HG02884 (cell line): ENCODE measurements at regions not wholly inside any gene's neighbourhood (a gene's known extent, or its start where the extent isn't known, plus 50 kb on each side); places are given as distances from the start of the nearest gene placed in this dataset.

Experiments used
- ATAC-seq: cut with Tn5 transposase; IDR thresholded peaks from one replicate; pipeline ENCODE4 v1.9.1; 2021; ENCODE audit warnings: mild to moderate bottlenecking, moderate library complexity; ENCODE audit not compliant: unreplicated experiment

DNA sequence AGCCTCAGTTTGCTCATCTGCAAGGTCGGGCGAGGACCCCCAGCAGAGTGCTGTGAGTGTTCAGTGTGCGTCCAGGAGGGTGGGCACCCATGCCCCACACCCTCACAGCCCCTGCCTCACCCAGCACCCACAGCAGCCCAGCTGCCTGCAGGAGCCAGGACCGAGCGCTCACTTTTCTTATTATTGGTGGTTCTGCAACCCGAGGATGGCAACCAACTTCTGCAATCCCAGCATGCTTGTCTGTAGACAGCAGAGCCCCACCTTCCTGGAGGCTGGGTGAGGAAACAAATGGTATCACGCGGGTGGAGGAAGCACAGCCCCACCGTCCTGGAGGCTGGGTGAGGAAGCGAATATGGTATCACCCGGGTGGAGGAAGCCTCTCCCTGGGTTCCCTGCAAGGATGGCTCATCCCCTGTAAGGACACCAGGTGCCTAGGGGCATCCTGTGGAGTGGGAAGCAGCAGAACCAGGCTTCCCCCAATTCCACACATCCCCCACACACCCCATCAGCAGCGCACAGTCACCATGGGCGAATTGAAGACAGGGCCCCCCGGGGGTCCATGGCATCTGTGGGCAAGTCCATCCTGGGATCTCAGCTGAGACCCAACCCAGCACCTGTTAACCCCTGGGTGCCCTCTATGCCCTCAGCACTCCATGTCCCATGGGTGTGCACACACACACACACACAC is 220.5 kb upstream of the RAB6C start:
- ATAC-seq: no peak

DNA sequence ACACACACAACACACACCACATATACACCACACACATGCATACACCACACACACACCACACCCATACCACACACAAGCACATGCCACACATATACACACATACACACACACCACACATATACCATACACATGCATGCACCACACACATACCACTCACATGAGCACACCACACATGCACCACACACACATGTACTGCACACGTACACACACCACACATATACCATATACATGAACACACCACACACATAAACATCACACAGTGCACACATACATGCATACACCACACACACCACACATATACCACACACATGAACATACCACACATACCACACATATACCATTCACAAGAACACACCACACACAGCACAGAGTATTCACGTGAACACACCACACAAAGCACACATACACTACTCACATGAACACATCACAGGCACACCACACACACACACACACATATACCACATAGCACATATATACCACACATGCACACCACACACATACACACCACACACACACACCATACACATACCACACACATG is 219.9 kb upstream of the RAB6C start:
- no peak for ATAC-seq

DNA sequence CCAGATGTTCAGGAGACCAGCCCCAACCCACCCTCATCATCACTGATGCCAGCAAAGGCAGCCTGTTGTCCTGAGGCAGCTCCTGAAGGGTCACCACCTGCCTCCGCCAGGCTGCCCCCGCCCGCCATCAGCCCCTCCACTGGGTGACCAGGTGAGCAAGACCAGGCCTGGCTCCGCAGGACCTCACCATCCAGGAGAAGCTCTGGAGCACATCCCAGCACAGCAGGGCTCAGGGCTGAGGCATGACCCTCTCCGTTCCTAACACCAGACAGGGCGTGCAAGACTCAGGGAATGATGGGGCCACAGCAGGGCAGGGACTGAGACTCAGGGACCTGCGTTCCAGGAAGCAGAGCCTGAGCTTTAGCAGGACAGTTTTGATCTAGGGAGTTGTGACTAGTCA is 218.8 kb upstream of the RAB6C start:
- no peak for ATAC-seq

DNA sequence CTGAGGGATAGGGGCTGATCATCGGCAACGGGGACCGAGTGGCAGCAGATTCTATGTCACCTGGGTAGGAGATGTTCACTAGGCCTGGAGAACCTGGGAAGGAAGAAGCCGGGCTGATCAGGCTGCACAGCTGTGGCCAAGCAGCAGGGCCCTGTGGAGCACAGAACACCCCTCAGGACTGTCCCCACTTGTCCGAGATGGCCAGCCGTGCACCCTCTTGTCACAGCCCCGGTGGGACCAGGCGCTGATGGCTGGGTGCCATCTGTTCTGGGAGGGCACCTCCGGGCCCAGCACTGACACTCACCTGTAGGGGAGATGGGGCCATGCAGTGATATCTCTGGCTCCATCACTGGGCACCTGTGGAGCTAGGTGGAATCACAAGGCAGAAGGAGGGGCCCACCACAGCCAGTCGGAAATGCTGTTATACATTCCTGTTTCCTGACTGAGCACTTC is 217.9 kb upstream of the RAB6C start:
- ATAC-seq: no peak

DNA sequence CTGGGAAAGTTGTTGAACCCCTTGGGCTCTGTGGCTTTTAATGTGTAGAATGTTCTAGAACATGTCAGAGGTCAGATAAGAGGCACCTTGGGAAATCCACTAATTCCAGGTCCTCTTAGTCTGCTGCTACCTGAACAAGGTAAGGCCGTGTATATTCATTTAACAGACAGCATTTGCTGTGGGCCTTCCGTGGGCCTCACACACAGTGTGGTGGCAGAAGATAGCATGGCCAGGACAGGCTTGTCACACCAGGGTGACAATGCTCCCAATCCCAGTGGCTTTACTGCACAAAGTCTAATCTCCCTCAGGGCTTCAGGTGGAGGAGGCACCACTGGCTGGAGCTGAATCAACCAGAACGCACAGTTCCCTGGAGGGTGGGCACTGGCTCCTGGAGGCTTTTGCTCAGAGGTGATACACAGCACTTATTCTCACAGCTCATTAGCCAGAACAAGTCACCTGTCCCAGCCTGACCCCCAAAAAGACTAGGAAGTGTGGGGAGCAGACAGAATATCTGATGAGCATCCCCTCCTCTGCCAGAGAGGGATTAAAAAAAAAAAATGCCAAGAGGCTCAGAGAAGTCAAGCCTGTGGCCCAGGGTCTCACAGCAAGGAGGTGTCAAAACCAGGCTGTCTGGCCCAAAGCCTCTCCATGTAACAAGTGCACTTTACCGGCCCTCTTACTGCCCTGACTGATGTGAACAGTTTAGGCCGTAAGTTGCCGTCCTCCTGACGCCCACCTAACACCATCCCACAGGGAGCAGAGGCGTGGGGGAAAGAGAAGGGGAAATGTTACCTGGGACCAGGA is 216.9 kb upstream of the RAB6C start:
- no peak for ATAC-seq

DNA sequence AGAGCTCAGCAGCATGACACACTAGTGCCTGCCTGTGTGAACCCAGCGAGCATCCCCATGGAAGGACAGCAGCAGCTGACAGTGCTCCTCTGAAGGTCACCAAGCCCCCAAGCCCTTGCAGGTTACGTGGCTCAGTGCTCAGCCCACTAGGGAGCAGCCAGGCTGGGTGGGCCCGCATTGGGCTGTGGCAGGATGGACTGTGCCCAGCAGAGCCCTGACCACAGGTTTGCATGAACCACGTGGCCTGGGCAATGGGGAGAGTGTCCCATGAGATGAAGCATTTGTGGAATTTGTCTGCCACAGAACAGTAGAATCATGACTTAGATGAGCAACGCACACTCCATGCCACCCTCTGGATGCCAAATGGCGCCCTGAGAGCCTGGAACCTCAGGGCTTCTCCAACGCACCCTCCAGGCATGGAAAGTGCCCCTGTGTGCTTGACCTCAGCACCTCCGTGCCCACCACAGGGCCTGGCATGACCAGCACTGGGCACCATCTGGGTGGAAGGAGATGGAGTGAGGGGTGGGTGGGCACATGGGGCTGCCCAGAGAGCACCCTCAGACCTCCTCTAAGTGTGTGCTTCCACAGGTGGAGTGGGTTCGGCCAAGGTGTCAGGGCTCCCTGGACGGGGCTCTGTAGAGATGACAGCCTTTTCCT is 216.1 kb upstream of the RAB6C start:
- no peak for ATAC-seq

DNA sequence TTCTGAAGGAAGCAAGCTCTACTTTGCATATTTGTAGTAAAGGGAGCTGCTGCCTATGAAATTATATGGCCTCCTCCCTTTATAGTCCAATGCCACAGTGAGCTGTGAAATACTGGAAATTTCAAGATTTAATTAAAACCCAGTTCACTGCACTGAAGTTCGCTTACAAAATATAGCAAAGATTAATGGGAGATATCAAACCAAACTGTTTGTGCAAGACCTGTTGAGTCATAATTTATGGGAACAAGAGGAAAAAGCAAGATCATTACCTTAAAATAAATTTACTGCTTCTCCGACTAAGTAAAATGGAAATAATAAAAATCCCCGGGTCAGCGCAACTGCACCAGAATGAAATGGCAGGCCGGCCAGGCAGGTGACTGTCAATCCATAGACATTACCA is 215.5 kb upstream of the RAB6C start:
- no peak for ATAC-seq

DNA sequence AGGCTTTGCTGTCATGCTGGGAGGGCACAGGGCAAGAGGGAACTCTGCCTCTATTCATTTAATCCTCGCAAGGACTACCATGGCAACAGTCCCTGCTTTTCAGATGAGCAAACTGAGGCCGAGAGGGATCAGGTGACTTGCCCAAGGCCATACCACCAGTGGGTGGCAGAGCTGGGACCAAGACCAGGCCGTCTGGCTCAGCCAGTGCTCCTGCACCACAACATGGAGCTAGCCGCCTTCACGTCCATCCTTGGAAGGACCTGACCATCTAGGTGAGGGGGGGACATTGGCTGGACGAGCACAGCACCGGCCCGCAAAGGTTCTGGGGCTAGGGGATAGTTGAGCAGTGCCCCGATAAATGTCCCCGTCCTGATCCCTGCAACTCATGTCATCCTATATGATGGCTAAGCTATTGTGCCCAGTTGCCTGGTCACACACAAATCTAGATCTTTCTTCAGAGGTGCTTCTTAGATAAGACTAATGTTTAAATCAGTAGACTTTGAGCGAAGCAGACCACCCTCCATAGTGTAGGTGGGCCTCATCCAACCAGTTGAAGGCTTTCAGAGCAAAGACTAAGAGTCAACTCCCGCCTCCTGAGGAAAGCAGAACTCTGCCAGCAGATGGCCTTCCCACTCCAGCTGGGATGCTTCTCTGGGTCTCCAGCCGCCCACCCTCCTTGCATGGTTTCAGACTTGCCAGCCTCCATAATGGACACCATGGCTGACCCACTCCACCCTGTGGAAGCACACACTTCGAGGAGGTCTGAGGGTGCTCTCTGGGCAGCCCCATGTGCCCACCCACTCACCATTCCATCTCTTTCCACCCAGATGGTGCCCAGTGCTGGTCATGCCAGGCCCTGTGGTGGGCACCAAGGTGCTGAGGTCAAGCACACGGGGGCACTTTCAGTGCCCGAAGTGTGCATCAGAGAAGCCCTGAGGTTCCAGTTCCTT is 214.8 kb upstream of the RAB6C start:
- no peak for ATAC-seq

DNA sequence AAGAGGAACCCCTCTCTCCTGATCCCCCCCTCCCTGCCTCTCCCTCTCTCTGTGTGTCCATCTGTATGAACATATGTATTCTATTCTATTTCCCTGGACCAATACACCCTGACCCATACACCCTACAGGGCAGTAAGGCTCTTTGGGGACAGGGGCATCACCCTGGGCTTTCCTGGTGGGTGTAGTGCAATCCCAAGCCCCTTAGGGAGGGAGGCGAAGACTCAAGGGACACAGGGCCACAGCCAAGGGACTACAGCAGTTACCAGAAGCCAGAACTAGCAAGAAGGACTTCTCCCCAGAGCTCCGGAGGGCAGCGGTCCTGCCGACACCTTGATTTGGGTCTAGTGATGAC is 214.2 kb upstream of the RAB6C start:
- no peak for ATAC-seq

DNA sequence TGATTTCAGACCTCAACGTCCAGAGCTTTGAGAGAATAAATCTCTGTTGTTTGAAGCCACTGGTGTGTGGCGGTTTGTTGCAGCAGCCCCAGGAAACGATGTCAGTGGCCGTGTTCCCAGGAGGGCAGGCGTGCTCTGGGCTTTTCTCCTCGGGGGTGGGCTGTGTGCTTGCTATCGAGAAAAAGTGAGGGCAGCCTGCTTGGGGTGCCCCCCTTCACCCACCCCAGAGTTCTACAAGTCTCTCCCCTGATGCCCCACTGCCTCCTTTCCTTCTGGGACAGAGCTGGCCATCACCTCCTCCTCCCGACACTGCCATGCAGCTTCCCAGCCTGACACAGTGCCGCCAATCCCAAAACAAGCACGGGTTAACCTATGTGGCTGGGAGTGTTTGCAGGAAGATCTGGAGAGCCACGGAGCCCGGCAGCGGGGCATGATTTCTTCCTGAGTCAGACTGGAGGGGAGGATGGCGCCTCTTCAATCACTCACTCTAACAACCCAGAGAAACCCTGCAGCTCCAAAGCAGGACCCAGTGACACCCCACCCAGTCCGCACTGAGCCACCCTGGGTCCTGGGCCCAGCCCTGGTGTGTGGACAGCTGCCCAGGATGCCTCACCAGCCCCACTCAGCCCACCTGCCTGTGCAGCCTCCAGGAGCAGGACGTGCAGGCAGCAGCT is 213.7 kb upstream of the RAB6C start:
- no peak for ATAC-seq

DNA sequence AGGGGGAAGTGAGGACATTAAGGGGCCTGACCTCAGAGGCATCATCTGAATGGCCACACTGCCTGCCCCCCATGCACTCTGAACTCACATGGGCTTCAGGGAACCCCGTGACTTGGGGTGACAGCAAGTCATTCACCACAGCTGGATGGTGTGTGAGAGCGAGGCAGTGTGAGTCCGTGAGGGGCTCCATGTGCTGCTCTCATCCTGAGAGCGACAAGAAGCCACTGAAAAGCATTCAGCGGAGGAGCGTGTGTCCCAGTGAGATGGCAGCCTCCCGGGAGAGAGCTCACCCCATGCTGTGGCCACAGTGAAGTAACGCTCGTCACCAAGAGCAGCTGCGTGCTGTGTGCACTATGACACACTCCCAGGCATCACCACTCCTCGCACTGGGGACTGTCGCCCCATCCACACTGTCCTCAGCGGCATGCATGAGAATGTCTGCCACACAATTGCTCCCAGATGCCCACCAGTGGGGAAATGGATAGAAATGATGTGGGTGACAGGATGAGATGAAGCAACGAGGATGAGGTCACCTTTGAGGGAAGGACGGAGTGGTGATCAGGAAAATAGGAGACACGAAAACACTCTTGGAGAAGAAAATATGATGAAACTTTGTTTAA is 213.0 kb upstream of the RAB6C start:
- no peak for ATAC-seq

DNA sequence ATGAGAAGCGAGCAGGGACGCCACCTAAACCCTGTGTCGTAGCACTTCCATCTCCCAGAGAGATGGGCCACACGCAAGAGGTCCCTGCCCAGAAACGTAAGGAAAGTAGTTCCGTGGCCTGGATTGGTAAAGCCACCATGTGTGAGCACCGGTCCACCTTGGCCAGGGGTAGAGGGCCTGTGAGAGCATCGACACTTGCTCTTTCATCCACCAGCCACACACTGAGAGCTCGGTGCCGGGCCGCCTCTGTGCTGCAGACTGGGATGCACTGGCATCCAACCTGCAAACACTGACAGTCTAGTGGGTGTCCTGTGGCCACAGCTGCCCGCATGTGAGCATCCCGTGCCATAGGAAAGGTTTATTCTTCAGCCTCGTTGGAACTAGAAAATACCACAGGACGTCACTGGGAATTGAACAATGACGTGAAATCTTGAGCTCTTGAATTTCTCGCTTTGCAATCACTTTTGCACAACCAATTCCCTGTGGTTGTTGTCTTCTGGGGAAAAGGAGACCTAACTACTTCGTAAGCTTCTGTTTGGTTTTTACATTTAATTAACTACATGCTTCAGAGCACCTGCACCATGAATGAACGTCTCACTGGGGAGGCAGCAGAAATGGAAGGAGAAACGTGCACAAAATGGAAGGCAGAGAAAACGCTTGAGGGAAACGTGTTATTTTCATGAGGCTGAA is 212.0 kb upstream of the RAB6C start:
- ATAC-seq: no peak

DNA sequence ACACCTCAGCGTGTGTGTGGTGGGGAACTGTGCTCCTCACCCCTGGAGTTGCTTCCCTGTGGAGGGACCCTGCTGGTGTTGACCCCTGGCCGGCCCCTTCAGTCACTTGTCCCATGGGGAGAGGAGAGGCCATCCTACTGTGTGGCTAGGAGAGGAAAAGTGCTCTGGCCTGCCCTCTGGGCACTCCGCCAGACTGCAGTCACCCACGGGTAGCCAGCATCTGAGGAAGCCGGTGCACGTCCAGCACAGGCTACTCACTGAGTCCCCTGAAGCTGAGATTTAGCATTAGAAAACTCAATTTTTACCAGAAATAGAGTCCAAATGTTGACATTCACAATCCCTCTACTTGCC is 211.5 kb upstream of the RAB6C start:
- no peak for ATAC-seq

DNA sequence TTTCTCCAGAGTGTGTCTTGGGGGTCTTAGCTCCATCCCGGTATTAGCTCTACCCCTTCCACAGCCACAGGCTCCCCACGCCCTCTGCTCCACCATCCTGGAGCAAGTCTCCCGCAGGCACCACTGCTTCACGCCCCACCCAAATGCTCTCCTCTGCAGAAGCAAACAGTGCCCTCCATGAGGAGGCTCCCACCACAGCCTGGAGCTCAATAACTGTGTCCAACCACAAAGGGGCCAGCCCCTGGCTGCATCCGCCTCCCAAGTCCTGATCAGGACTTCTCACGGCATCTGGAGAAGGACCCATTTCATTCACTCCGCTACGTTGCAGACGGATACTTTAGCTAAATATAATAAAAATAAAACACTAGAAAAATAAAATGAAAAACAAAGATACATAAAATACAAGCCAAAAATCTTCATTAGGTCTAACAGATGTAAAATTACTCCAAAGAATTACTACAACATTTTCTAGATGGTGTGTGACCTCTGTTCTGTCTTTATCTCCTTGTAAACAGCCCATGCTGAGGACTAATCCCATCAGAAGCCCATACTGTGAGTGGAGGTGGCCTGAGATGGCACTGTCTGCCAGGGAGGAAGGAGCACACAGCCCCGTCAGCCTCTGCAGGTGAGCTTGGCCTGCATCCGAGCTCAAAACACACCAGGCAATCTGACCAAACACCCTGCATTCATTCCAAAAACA is 210.8 kb upstream of the RAB6C start:
- no peak for ATAC-seq

DNA sequence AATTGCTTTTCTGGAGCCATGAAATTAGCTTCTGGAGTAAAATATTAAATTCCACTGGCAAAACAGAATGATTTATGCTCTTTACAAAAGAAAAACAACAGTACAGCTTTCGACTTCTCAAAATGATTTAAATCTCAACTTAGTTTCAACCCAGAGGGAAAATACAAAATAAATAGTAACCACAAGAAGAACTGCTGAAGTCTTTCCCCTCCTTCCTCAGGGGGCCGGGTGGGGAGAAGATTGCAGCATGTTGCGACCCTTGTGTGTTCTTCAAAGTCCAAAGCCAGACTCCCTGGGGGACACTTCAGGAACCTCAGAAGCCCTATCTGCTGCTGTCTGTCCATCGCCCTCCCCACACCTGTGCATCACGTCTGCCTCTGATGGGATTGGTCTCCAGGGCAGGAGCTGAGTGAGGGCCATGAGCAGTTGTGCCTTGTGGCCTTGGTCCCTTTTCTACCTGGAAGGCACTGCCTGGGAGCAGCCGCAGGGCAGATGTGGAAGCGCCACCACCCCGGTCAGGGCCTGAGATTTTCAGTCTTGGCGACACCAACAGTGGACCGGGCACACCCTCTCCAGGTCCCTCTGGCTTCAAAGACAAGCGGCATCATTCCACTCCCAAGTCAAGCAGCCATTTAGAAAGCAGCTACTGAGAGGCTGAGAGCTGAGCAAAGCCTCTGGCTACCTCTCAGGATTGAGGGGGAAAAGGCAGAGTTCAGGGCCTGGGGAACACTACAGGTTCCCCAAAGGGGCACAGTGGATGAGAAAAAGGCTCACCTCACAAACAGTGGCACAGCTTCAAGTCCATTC is 210.1 kb upstream of the RAB6C start:
- ATAC-seq: no peak

DNA sequence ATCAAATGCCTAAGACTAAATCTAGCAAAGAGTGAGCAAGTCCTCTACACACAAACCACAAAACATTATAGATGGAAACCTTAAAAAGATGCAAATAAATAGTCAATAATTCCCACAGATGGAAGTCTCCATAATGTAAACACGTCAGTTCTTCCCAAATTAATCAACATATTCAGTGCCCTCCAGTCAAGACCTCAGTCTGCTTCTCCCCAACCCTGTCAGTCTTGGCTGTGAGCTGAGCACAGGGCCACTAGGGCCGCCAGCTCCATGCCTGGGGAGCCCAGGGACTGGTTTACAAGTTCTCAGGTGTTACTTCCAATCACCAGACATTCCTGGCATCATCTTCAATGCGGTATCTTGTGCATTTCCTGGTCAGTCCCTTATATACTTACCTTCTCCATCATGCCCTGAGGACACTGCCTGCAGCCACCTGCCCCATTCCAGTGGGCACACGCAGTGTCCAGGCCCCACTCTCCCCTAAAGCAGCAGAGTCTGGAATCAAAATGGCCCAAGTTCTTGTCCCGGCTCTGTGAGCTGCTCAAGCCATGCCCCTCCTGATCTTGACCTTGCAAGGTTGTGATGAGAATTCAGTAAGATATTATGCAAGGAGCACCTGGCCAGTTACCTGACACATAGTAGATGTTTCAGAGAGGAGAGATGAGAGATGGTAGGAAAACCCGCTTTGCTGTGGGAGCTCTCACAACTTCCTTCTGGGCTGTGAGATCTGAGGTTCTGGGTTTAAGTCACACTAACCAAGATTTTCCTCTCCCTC is 207.9 kb upstream of the RAB6C start:
- ATAC-seq: no peak

DNA sequence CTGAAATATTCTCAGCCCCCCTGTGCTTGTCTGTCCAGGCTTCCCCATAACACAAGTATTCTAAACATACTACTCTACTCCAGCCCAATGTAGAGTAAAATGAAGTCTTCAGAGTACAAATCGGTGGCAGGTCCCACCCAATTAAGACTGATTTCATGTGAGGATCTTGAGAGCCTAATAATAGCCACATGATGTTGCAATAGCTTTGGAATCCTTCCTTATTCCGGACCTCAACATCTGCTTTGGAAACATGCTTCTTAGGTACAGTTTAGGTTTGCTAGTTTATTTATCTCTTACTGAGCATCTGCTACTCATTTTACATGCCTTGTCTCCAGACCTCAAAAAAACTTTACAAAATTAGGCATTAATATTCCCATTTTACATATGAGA is 207.3 kb upstream of the RAB6C start:
- ATAC-seq: no peak
